WTC11 (cell line): ENCODE measurements at regions not wholly inside any gene's neighbourhood (a gene's known extent, or its start where the extent isn't known, plus 50 kb on each side); places are given as distances from the start of the nearest gene placed in this dataset.

Experiments used
- ATAC-seq: fragments of 200-7000 bp; cut with Tn5 transposase; 2 replicates; pipeline ENCODE4 v1.10.0; 2021; ENCODE audit warnings: mild to moderate bottlenecking, moderate library complexity
- CTCF ChIA-PET: fragments of 300-600 bp; sonication (Branson Sonifier 250); formaldehyde crosslinking; loops from one replicate; lab custom pipeline; 2021; ENCODE audit warnings: antibody characterized with exemption; lab: Charles Lee
- POLR2A ChIA-PET: fragments of 350-600 bp; sonication (Branson Sonifier 250); formaldehyde crosslinking; loops from one replicate; lab custom pipeline; 2021; ENCODE audit warnings: antibody characterized with exemption; lab: Charles Lee
- DNase-seq: peaks from one replicate; pipeline ENCODE4 v3.0.0; 2021; ENCODE audit warnings: low spot score
- H3K27ac Mint-ChIP-seq: 2 replicates; pipeline ENCODE4 v1.8.0; 2021; ENCODE audit warnings: mixed read lengths
- H3K27me3 Mint-ChIP-seq: 2 replicates; pipeline ENCODE4 v1.8.0; 2021; ENCODE audit warnings: low read depth, mild to moderate bottlenecking, moderate library complexity, mixed read lengths
- H3K36me3 Mint-ChIP-seq: 2 replicates; pipeline ENCODE4 v1.8.0; 2021; ENCODE audit warnings: mixed read lengths
- H3K4me1 Mint-ChIP-seq: 2 replicates; pipeline ENCODE4 v1.8.0; 2022; ENCODE audit warnings: mixed read lengths
- H3K4me3 Mint-ChIP-seq: 2 replicates; pipeline ENCODE4 v1.8.0; 2021; ENCODE audit warnings: mild to moderate bottlenecking, moderate library complexity, mixed read lengths
- H3K9me3 Mint-ChIP-seq: 2 replicates; pipeline ENCODE4 v1.8.0; 2021; ENCODE audit warnings: mixed read lengths
- ATF3 ChIP-seq: sonication (generic); formaldehyde crosslinking; conservative IDR thresholded peaks from 2 replicates; pipeline ENCODE4 v1.8.1; 2022; ENCODE audit warnings: mild to moderate bottlenecking, missing genetic modification reagents
- E2F4 ChIP-seq: sonication (generic); formaldehyde crosslinking; IDR thresholded peaks from 2 replicates; pipeline ENCODE4 v1.8.1; 2022; ENCODE audit warnings: low read depth, mild to moderate bottlenecking, moderate library complexity, missing genetic modification reagents, borderline replicate concordance
- E2F5 ChIP-seq: sonication (generic); formaldehyde crosslinking; IDR thresholded peaks from 2 replicates; pipeline ENCODE4 v1.8.1; 2022; ENCODE audit warnings: mild to moderate bottlenecking, moderate library complexity, missing genetic modification reagents
- ETV6 ChIP-seq: sonication (generic); formaldehyde crosslinking; IDR thresholded peaks from 2 replicates; pipeline ENCODE4 v1.8.1; 2022; ENCODE audit warnings: mild to moderate bottlenecking, missing genetic modification reagents
- FOXJ3 ChIP-seq: sonication (generic); formaldehyde crosslinking; IDR thresholded peaks from 2 replicates; pipeline ENCODE4 v1.9.0; 2021; ENCODE audit warnings: missing genetic modification reagents, mild to moderate bottlenecking, borderline replicate concordance
- GTF2I ChIP-seq: fragments of 250-450 bp; sonication (Bioruptor Pico); conservative IDR thresholded peaks from 2 replicates; pipeline ENCODE4 v1.4.0; 2021; ENCODE audit warnings: mild to moderate bottlenecking
- HMGXB4 ChIP-seq: sonication (generic); formaldehyde crosslinking; IDR thresholded peaks from 2 replicates; pipeline ENCODE4 v1.8.1; 2023; ENCODE audit warnings: mild to moderate bottlenecking, moderate library complexity, missing genetic modification reagents
- IRF2 ChIP-seq: sonication (generic); formaldehyde crosslinking; IDR thresholded peaks from 2 replicates; pipeline ENCODE4 v1.8.0; 2022; ENCODE audit warnings: low read depth, missing genetic modification reagents, borderline replicate concordance
- MLX ChIP-seq: sonication (generic); formaldehyde crosslinking; IDR thresholded peaks from 2 replicates; pipeline ENCODE4 v1.8.1; 2023; ENCODE audit warnings: mild to moderate bottlenecking, missing genetic modification reagents, moderate library complexity
- PREB ChIP-seq: sonication (generic); formaldehyde crosslinking; IDR thresholded peaks from 2 replicates; pipeline ENCODE4 v1.8.1; 2022; ENCODE audit warnings: mild to moderate bottlenecking, missing genetic modification reagents, moderate library complexity, borderline replicate concordance
- PRRX2 ChIP-seq: fragments of 250-450 bp; sonication (Bioruptor Pico); IDR thresholded peaks from 2 replicates; pipeline ENCODE4 v1.8.0; 2021; ENCODE audit warnings: mild to moderate bottlenecking
- USF1 ChIP-seq: sonication (generic); formaldehyde crosslinking; IDR thresholded peaks from 2 replicates; pipeline ENCODE4 v1.8.0; 2022; ENCODE audit warnings: mild to moderate bottlenecking, missing genetic modification reagents
- ZNF138 ChIP-seq: sonication (generic); formaldehyde crosslinking; conservative IDR thresholded peaks from 2 replicates; pipeline ENCODE4 v1.8.1; 2022; ENCODE audit warnings: mild to moderate bottlenecking, moderate library complexity, missing genetic modification reagents
- ZNF232 ChIP-seq: sonication (generic); formaldehyde crosslinking; IDR thresholded peaks from 2 replicates; pipeline ENCODE4 v1.8.0; 2022; ENCODE audit warnings: mild to moderate bottlenecking, missing genetic modification reagents
- ZNF532 ChIP-seq: fragments of 250-450 bp; sonication (Bioruptor Pico); IDR thresholded peaks from 2 replicates; pipeline ENCODE4 v1.9.0; 2021; ENCODE audit warnings: mild to moderate bottlenecking, borderline replicate concordance
- ZNF671 ChIP-seq: fragments of 250-450 bp; sonication (Bioruptor Pico); IDR thresholded peaks from 2 replicates; pipeline ENCODE4 v1.8.0; 2021; ENCODE audit warnings: mild to moderate bottlenecking
- ZSCAN18 ChIP-seq: fragments of 250-450 bp; sonication (Bioruptor Pico); IDR thresholded peaks from 2 replicates; pipeline ENCODE4 v2.1.2; 2022; ENCODE audit warnings: mild to moderate bottlenecking, moderate library complexity

GRCh38 chrX:4560192-4560591, 846.7 kb upstream of the PRKX start:
- no peak overlapping the region for H3K27ac Mint-ChIP-seq
- ATAC-seq, result no peak
- H3K27me3 Mint-ChIP-seq, result no peaks in the 10 kb centered on the region
- H3K4me3 Mint-ChIP-seq, result no peak overlapping the region
- no peak for DNase-seq
- CTCF ChIA-PET, result no interaction called here
- no peaks in the 10 kb centered on the region for H3K9me3 Mint-ChIP-seq
- peaks cover 1% of the 10 kb centered on the region for H3K4me1 Mint-ChIP-seq
- TF ChIP-seq ZNF532, result no peak
- TF ChIP-seq ZNF671 (CRISPR knock-in tag), result no peak
- no peak for TF ChIP-seq ZNF232 (CRISPR knock-in tag)
- no peak for TF ChIP-seq PRRX2 (CRISPR knock-in tag)
- no peak for TF ChIP-seq IRF2 (CRISPR knock-in tag)
- no peak for TF ChIP-seq USF1
- no peak for TF ChIP-seq ZSCAN18
- no peak for TF ChIP-seq E2F5 (CRISPR knock-in tag)
- TF ChIP-seq FOXJ3 (CRISPR knock-in tag), result no peak
- no peak for TF ChIP-seq ATF3
- no peak for TF ChIP-seq E2F4 (CRISPR knock-in tag)
- no peak for TF ChIP-seq ETV6 (CRISPR knock-in tag)
- TF ChIP-seq PREB, result no peak
- TF ChIP-seq HMGXB4 (CRISPR knock-in tag), result no peak
- no peak for TF ChIP-seq MLX (CRISPR knock-in tag)
- no peak for TF ChIP-seq ZNF138 (CRISPR knock-in tag)
- TF ChIP-seq GTF2I (CRISPR knock-in tag), result no peak
- TF ChIP-seq, all 79 proteins: peak for 0
- POLR2A ChIA-PET, result no interaction called here
- H3K36me3 Mint-ChIP-seq, result no peaks in the 10 kb centered on the region
